DOHH2 (cell line): ENCODE measurements at regions not wholly inside any gene's neighbourhood (a gene's known extent, or its start where the extent isn't known, plus 50 kb on each side); places are given as distances from the start of the nearest gene placed in this dataset.

Source experiments
- CTCF ChIP-seq: fragments of 200-600 bp; sonication (generic); IDR thresholded peaks from one replicate; pipeline ENCODE4 v1.5.1; 2014; ENCODE audit warnings: antibody characterized with exemption, mild to moderate bottlenecking, low read depth, low read length; ENCODE audit not compliant: poor library complexity, severe bottlenecking
- EZH2phosphoT487 ChIP-seq: fragments of 200-600 bp; sonication (generic); IDR thresholded peaks from 2 replicates; pipeline ENCODE4 v1.6.1; 2017; ENCODE audit warnings: borderline replicate concordance, mild to moderate bottlenecking, antibody characterized with exemption, low read length, moderate library complexity, mixed read lengths

GRCh38 chr1:234881893-234882771, 246.5 kb downstream of the TOMM20 start:
- TF ChIP-seq CTCF (no peak), EZH2phosphoT487 (no peak)
